ENCODE measurements at regions not wholly inside any gene's neighbourhood (a gene's known extent, or its start where the extent isn't known, plus 50 kb on each side); places are given as distances from the start of the nearest gene placed in this dataset.

DNA sequence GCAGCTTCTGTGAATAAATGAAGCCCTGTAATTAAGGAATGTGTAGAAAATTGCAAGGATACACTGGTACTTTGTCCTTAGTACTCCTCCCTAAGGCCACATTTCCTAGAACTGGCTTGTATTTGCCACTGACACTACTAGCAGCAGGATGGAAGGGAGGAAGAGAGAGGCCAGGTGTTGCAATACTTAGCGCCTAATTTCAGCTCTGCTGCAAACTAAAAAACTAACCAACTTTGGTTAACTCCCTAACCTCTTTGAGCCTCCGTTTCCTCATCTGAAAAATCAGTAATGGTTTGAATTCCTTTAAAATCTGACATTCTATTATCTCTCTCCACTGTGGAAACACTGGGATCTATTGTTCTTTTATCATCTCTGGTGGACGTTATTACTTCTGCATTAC is 257.0 kb downstream of the SV2B start:
- TF ChIP-seq, protein P1, sequence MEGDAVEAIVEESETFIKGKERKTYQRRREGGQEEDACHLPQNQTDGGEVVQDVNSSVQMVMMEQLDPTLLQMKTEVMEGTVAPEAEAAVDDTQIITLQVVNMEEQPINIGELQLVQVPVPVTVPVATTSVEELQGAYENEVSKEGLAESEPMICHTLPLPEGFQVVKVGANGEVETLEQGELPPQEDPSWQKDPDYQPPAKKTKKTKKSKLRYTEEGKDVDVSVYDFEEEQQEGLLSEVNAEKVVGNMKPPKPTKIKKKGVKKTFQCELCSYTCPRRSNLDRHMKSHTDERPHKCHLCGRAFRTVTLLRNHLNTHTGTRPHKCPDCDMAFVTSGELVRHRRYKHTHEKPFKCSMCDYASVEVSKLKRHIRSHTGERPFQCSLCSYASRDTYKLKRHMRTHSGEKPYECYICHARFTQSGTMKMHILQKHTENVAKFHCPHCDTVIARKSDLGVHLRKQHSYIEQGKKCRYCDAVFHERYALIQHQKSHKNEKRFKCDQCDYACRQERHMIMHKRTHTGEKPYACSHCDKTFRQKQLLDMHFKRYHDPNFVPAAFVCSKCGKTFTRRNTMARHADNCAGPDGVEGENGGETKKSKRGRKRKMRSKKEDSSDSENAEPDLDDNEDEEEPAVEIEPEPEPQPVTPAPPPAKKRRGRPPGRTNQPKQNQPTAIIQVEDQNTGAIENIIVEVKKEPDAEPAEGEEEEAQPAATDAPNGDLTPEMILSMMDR (conservative IDR thresholded peaks at IDR 0.05; ENCODE audit: low read length), result no peak
- no peak for TF ChIP-seq EZH2phosphoT487 (IDR thresholded peaks at IDR 0.05; ENCODE audit: borderline replicate concordance, low read depth, low read length)
